HG02759 (cell line): ENCODE measurements at regions not wholly inside any gene's neighbourhood (a gene's known extent, or its start where the extent isn't known, plus 50 kb on each side); places are given as distances from the start of the nearest gene placed in this dataset.

Experiments used
- ATAC-seq: cut with Tn5 transposase; IDR thresholded peaks from one replicate; pipeline ENCODE4 v1.9.1; 2021; ENCODE audit warnings: mild to moderate bottlenecking, moderate library complexity; ENCODE audit not compliant: unreplicated experiment

DNA sequence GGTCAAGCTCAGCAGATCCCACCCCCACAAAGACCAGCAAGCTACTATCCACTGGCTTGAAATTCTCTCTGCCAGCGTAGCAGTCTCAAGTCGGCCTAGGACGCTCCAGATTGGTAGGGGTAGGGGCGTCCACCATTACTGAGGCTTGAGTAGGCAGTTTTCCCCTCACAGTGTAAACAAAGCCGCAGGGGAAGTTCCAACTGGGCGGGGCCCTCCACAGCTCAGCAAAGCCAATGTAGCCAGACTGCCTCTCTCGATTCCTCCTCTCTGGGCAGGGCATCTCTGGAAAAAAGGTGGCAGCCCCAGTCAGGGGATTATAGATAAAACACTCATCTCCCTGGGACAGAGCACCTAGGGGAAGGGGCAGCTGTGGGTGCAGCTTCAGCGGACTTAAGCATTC, 1064.9 kb upstream of the TENM4 start:
- ATAC-seq = no peak

DNA sequence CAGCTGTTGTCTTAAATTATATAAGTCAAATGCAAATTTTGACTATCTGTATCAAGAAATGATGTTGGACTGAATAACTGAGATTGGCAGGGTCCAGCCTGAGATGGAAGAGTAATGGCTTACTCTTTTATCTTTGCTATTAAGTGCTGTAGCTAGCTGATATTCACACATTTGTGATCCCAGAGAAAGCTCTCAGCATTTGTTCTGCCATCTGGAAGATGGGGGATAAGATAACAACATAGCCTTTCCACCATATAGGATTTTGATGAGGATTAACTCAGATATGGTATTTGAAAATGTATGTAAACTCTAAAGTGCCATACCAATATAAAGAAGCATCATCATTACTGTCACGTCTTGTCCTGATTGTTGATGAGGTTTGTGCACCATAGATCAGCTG, 1063.2 kb upstream of the TENM4 start:
- ATAC-seq = no peak

DNA sequence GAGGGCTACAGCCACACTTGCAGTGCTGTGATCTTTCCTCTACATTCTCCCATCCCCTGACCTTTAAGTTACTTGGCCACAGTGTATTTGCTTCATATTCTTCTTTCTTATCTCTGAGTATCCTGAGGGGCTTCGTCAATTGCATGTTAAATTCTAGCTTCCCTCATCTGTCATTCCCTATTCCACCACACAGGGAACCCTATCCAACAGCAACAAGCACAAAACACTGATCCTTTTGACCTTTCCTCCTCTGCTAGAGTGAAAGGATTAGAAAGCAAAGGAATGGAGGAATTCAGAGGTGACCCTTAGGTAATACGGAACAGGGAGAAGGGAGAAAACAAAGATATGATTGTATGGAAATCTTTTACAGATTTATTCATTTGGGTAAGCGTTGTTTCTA, 1061.7 kb upstream of the TENM4 start:
- no peak for ATAC-seq

DNA sequence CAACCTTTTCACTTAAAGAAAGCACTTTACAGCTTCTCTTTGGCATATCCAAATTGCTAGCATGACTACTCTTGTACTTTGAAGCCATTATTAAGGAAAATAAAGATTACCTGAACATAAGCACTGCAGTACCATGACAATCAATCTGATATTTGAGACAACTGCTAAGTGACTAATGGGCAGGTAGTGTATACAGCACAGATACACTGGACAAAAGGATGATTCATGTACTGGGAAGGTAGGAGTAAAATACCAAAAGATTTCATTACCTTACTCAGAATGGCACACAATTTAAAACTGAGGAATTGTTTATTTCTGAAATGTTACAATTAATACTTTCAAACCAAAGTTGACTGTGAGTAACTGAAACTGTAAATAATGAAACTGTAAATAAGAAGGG, 1054.3 kb upstream of the TENM4 start:
- no peak for ATAC-seq

DNA sequence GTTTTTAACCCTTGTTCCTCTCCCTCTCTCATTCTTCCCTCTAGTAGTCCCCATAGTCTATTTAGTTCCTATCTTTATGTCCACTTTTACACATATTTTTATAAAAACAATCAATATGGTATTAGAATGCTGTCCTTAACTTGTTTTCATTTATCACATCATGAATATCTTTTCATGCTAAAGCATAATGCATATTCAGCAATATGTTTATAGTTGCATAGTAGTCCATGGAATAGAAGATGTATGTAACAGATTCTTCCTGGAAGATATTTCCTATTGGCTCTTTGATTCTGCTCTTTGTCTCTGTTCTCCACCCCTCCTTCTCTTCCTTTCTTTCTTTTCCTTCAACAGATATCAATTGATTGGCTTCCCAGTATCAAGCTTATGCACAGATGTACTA, 1047.1 kb upstream of the TENM4 start:
- no peak for ATAC-seq

DNA sequence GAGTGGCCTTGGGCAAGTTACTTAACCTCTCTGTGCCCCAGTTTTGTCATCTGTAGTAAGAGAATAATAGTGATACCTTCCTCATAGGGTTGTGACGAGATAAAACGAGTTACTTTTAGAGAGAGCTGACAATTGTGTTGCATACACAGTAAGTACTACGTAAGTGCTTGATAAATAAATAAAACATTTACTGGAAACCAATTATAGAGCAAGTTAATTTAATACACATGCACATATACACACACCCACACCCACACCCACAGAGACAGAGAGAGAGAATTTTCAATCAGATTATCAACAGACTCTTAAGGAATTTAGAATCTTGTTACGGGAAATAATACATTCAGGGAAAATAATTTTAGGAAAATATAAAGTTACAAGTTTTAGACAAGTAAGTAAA, 1045.8 kb upstream of the TENM4 start:
- no peak for ATAC-seq

DNA sequence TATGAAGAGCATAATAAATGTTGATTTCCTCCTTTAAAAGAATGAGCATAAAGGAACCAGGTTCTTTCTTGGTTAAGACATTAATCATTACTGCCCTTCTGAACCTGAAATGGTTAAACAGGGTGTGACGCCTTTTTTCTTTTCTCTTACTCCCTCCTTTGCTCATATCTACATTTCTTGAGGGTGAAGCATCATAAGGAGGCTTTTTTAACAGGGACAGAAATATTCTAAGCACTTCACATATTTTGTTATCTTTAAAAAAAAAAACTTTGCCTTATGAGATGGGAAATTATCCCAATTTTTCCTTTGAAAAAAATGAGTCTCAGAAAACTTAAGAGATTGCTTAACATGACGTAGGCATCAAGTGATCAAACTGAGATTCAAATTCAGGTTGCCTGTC, 1036.3 kb upstream of the TENM4 start:
- no peak for ATAC-seq

DNA sequence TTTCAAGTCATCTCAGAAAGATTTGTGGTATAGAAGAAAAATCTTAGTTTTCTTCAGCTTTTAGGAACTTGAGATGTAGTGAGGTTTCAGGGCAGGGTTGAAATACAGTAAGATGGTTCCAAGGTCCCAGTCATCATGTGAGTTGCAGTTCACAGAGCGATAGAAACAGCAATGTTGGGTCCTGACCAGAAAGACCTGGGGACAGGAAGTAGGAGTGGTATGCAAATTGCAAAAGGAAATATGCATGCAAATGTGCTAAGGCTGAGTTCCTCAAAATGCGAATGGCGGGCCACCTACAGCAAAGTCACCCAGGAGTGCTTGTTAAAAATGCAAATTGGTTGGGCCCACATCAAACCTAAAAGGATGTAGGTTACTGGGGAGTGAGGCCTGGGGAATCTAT, 1032.7 kb upstream of the TENM4 start:
- peak; percentile 55 for ATAC-seq

DNA sequence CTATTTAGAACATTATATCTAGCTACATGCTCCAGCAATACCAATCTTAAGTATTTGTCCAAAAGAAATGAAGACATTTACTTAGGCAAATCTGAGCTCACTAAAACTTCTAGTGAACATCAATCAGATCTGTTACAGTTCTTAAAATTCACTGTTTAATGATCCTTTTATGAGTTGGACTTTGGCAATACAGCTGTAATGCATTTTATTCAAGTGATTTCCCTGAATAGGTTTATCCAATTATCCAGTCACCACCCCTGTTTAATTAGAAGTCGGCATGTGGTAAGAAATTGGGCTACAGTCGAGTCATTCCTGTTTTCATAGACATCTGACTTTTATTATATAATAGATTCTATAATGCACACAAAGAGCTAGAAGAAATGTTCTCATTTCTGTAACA, 1029.0 kb upstream of the TENM4 start:
- no peak for ATAC-seq

DNA sequence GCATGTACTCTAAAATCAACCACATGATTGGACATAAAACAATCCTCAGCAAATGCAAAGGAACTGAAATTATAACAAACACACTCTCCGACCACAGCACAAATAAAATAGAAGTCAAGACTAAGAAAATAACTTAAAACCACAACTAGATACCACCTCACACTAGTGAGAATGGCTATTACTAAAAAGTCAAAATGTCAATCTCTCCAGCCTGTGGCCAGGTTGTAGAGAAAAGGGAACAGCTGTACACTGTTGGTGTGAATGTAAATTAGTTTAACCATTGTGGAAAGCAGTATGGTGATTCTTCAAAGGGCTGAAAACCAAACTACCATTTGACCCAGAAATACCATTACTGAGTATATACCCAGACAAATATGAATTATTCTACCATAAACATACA, 1025.7 kb upstream of the TENM4 start:
- ATAC-seq = no peak

DNA sequence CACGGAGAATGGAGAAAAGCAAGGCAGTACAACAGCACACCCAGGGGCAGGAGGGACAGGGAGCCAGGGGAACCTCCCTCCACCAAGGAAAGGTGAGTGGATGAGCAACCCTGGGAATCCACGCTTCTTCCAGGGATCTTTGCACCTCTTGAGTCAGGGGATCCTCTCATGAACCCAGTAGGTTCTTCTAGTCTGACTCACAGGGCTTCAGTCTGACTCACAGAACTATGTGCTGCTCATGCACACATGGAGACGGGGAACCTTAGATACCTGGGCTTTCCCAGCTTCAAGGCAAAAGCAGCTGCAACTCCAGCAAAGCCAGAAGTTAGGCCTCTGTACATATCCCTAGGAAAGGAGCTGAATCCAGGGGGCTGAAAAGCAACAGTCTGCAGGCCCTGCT, 1021.4 kb upstream of the TENM4 start:
- no peak for ATAC-seq

DNA sequence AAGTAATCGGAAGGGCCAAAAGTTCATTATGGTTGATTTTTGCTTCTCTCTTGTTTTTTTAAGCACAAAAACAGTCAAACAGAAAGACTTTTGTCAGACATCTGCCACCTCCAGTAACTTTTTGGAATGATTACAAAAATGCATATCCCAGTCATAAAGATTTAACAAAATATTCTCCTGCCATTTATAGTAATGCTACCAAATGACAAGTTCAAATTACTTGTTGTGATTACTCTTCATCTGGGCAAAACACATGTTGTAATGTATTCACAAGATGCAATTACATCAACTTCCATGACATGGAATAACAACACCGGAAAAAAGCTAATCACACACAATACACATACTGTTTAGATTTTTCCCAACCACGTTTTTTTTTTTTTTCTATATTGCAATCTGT, 1017.5 kb upstream of the TENM4 start:
- no peak for ATAC-seq

DNA sequence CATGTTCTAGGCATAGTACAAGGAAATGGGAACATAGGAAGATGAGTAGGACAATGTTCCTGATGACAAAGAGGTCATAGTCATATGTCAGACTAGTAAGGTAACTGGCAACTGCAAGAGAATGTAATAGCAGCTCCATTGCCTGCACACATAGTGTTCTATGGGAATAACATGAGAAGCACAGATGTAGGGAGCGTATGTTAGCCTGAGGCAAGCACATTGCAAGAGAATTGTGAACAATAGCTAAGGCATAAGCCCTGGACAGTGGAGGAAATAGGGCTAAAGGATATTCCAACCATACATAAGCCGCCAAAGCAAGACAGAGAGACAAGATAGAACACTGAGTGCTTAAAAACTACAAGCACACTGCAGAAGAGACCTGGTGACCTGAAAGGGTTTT, 1017.0 kb upstream of the TENM4 start:
- ATAC-seq = no peak

DNA sequence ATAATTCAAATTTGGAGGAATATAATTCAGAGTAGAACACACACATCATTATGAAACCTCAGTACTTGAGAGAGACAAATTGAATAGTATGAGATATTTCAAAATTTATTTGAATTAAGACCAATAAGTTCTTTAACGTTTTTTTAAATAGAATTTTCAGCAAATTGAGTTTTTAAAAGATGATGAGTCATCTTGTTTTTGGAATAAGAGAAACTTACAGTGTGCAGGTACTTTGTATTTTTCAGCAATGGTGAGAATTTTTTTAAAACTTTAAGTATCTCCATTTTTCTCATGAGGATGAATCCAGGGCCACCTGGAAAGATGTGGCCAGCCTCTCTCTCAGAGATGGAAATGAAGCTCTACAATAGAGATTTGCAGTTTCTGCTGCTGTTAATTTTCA, 1015.0 kb upstream of the TENM4 start:
- ATAC-seq = no peak

DNA sequence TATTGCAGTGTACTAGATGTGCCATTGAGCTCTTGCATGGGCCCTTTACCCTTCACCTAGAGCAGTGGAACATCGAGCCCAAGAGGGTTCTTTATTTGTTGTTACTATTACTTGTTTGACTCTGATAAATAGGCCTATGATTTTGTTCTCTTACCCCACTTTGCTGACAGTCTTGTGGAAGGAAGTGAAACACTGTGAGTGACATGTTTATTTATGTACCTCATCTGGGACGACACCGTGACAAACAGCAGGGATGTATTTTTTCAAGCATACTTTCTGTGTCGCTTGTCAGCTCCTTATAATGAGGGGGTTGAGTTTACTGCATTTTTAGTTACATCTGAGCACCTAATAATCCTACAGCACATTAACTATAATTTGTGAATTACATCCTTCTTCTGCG, 1010.3 kb upstream of the TENM4 start:
- ATAC-seq = no peak

DNA sequence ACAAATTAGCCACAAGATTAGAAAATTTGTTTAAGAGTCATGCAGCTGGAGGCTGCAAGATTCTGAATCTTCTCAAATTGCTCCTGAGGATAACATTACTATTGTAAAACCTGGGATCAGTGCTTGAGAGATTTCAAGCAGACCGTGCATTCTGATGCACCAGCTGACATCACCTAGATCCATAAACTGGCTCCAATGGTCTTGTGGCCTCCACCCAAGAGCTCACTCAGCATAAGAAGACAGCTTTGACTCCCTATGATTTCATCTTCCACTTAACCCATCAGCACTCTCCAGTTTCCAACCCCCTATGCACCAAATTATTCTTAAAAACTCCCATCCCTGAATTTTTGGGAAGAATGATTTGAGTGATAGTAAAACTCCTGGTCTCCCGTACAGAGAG, 1007.9 kb upstream of the TENM4 start:
- ATAC-seq = no peak

DNA sequence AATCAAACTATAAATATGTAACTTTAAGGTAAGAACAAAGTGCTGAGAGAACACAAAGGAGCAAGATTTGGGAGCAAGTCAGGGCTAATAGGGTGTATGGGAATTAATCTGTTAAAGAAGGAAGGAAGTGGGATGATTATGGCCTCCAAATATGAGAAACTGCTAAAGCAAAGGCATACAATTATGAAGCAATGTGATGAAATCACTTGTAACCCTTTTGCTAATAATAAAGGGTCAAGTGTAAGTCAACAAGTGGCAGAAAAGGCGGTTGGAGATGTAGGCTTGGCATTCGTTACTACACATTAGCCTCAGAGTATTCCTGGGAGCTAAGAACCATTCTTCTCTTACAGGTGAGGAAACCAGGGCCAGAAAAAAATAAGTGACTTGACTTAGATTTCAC, 1002.3 kb upstream of the TENM4 start:
- no peak for ATAC-seq

DNA sequence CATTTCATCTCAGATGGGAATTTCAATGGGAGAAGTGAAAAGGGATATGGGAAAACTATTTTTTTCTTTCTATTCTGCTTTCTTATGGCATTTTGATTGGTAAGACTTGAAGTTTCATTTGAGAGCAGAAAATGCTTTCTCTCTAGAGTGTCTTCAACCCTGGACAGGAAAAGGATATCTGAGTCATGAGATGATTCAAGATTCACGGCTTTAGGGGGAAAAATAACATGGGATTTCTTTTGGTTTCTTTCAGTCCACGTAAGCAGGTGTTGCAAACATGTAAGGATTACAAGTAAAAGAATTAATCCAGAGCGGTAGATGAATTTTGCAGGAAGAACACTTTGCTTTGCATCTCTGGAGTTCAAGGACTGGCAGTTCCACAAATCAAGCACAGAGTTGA, 1001.0 kb upstream of the TENM4 start:
- no peak for ATAC-seq

DNA sequence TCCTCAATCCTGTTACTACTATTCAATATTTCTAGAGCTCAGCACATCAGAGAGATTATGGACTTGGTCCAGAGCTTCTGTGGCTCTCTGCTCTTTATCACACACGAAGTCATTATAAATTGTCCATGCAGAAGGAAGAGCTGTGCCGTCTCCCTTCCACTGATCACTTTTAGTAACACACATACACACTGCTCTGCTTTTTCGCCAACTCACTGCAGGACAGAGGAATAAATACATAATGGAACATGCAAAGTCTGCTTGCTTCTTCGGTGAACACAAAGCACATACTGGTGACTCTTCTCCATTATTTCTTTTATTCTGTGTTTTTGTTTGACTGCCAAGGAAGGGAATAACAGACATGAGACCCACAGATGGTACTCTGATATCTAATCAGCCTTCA, 1000.0 kb upstream of the TENM4 start:
- no peak for ATAC-seq

DNA sequence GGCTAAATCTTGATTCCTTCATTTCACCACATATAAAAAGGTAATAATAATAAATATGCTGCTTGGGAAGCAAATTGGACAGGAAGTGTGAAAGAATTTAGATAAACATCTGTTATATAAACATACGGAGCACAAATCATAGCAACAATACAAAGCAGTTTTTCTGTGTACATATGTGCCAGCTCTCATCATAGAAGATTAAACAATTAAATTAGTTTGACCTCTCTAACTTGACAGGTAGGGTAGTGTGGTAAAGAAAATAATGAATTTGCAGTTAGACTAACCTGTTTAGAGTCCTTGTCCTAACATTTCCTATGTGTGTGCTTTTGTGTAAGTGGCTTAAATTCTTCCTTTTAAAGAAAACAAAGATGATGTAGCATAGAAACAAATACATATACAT, 995.7 kb upstream of the TENM4 start:
- no peak for ATAC-seq

DNA sequence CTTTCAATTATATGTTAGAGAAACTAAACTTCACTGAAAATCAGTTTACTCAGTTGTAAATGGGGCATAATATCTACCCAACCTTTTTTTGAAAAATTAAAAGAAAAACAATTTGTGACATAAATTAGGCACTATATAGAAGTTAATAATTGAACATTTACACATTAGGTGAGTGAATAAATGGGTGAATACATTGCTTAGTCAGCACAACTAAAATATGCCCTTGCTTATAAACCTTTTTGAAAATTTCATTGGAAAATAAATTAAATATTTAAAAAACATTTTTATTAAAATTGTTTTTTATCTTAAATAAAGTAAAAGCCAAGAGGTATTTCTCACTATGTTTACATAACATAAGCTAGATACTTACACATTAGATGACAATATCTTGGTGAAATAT, 994.5 kb upstream of the TENM4 start:
- no peak for ATAC-seq

DNA sequence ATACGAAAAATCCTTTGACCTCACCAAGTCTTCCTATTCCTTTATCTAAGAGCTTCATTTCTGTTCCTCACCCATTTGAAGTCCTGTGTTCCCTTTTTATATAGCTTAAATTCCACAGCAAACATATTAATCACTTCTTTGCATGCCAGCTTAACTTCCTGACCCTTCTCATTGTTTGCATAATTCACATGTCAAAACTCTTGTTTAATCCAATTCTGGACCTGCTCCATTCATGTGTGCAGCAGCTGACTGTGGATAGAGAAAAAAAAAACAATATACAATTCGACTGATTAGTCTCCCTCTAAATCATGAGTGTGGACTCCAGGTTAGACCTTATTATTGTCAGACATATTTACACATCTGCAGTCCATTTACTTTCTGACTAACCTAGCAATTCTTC, 991.2 kb upstream of the TENM4 start:
- ATAC-seq = no peak

DNA sequence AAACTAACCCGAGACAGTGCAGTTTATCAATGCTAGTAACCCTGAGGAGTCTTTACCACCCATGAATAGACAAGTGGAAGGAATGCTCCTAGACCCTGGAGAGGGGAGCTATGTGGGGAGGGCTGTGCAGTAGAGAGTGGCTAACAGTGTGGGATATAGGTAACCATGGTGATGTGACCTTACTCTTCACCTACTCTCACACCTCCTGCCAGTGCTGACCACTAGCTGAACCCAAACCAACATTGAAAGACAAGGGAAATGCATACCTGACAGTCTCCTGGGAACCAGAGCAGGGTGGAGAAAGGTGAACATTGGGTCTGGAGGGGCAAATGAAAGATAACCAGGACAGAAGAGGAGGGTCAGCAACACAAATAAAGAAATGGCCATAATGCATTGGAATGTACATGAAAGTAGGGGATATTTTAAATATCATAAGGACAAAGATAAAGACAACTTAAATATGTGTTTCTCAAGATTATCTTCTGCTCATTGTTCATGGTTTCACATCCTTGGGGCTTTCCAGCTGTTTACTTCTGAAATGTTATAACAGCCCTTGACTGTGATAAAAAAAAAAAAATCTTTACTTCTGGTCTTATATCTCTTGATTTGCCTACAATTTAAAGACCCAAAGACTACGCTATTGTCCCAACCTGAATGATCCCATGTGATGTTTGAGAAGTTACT, 983.3 kb upstream of the TENM4 start:
- ATAC-seq = peak; percentile 58

DNA sequence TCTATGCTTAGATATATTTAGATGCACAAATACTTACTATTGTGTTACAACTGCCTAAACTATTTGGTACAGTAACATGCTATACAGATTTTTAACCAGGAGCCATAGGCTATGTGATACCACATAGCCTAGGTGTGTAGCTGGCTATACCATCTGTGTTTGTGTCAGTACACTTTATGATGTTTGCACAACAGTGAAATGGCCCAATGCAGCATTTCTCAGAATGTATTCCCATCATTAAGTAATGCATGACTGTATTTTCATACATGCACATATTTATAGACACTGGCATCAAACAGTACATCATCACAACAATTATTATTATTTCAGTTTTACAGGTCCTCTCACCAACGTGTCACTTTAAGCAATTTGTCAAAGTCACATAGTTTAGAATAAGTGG, 979.5 kb upstream of the TENM4 start:
- ATAC-seq = no peak
